Cardiac fibroblast (primary cell): ENCODE measurements at regions not wholly inside any gene's neighbourhood (a gene's known extent, or its start where the extent isn't known, plus 50 kb on each side); places are given as distances from the start of the nearest gene placed in this dataset.
"Not testable (repeated sequence)": the region's sequence is repeated elsewhere in the genome, so short reads cannot be mapped to it uniquely, and the experiment has no call there.

Experiments
- DNase-seq, 2 donors: peaks; one replicate each; pipeline versions ENCODE4 v3.0.0 to v3.0.0-alpha.2; 2010; ENCODE audit warnings: low read depth in 2 of 2
- H3K4me3 ChIP-seq, 2 donors: replicated peaks in 1 of 2; 1 replicate in 1 of 2; 2 replicates in 1 of 2; pipeline ENCODE4 v1.5.1; 2011; ENCODE audit warnings: low read depth in 2 of 2, low read length in 2 of 2, mild to moderate bottlenecking in 2 of 2, moderate library complexity in 1 of 2
- TF ChIP-seq, protein P1 (sequence below): IDR thresholded peaks from one replicate; pipeline ENCODE4 v1.5.1; 2011; ENCODE audit warnings: low read depth, mild to moderate bottlenecking, low read length, inconsistent platforms

- TF ChIP-seq, protein P1, sequence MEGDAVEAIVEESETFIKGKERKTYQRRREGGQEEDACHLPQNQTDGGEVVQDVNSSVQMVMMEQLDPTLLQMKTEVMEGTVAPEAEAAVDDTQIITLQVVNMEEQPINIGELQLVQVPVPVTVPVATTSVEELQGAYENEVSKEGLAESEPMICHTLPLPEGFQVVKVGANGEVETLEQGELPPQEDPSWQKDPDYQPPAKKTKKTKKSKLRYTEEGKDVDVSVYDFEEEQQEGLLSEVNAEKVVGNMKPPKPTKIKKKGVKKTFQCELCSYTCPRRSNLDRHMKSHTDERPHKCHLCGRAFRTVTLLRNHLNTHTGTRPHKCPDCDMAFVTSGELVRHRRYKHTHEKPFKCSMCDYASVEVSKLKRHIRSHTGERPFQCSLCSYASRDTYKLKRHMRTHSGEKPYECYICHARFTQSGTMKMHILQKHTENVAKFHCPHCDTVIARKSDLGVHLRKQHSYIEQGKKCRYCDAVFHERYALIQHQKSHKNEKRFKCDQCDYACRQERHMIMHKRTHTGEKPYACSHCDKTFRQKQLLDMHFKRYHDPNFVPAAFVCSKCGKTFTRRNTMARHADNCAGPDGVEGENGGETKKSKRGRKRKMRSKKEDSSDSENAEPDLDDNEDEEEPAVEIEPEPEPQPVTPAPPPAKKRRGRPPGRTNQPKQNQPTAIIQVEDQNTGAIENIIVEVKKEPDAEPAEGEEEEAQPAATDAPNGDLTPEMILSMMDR, result no peak
- no peak overlapping the region for H3K4me3 ChIP-seq
- peak; percentile 63 to 79 for DNase-seq
These were observed 207.6 kb upstream of the NFIA start for GRCh38 chr1:60874718-60875117.

- not testable (repeated sequence) for H3K4me3 ChIP-seq, DNase-seq
These were observed 209.0 kb upstream of the NFIA start for GRCh38 chr1:60873396-60873795.

- H3K4me3 ChIP-seq, result no peak overlapping the region
- peak; percentile 14 to 16 for DNase-seq
- TF ChIP-seq, protein P1, result no peak
These were observed 209.8 kb upstream of the NFIA start for GRCh38 chr1:60872426-60873054.

- TF ChIP-seq, protein P1, result no peak
- H3K4me3 ChIP-seq, result no peak overlapping the region
- no peak for DNase-seq
These were observed 212.0 kb upstream of the NFIA start for GRCh38 chr1:60870269-60870865.

GRCh38 chr1:60868901-60869663 lies 213.3 kb upstream of the NFIA start:
- TF ChIP-seq, protein P1, result no peak
- no peak for DNase-seq
- H3K4me3 ChIP-seq, result no peak overlapping the region

DNA sequence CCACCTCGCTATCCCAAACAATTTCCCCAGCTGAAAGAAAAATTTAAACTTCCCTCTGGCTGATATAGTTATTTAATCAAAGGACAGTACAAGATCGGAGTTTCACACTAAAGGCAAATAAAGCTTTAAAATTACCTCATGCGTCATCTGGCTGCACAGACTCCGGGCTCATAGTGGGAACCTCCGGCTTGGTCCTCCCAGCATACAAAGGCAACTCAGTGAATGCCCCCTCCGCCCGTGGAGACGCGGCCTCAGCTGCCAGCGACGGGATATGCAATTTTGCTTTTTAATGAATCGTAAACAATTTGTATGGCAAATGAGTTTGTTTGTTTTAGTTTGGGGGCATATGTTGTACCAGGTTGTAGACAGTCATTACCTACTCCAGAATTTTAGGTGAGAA lies 214.6 kb upstream of the NFIA start:
- no peak overlapping the region for H3K4me3 ChIP-seq
- DNase-seq, result no peak
- TF ChIP-seq, protein P1, result no peak

GRCh38 chr1:60866917-60867531 lies 215.3 kb upstream of the NFIA start:
- H3K4me3 ChIP-seq, result no peak overlapping the region
- TF ChIP-seq, protein P1, result no peak
- peak in 1 of 2 donors; percentile 23 for DNase-seq
